Ammon's horn (tissue), 1 donor: ENCODE measurements at regions not wholly inside any gene's neighbourhood (a gene's known extent, or its start where the extent isn't known, plus 50 kb on each side); places are given as distances from the start of the nearest gene placed in this dataset.

Experiments used
- DNase-seq: peaks from one replicate; pipeline ENCODE4 v3.0.0-alpha.2; 2016; ENCODE audit warnings: low spot score

GRCh38 chr10:90125456-90126255 is 424.3 kb downstream of the KIF20B start:
- peak; percentile 56 for DNase-seq

DNA sequence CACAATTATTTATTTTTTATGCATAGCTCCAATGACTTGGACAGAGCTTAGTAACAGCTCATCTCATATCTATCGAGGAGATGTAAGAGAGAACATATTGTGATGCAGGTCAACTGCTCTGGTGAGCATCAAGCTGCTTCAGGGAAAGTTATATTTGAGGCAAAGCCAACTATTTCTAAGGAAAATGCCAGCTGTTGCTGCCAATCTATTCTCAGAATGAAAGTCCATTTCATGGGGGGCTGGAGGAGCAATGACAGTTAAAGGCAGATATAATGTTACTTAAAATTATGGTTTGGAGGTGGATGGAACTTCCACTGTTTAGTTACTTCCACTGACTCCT is 424.8 kb downstream of the KIF20B start:
- no peak for DNase-seq

- DNase-seq, result no peak
Measured at GRCh38 chr10:90130321-90131086, 429.1 kb downstream of the KIF20B start.

- DNase-seq, result no peak
Measured at GRCh38 chr10:90133606-90134005, 432.2 kb downstream of the KIF20B start.

GRCh38 chr10:90136731-90137316 is 435.4 kb downstream of the KIF20B start:
- DNase-seq, result no peak

DNA sequence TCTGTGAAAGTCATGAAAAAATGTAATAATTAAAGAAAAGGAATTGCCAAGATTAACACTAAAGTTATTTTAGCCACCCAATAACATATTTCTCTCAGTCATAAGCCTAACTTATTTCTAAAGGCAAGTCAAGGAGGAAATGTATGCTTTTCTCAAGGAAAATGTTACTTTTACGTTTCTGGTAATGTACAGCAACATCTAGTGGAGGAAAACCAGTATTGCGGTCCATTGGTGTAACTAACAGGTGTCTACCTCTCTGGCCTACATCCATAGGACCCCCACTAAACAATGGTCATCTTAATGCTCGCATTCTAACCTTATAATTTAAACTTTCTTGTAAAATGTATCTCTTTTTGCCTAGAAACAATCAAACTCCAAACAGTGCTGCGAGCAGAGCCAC is 437.5 kb downstream of the KIF20B start:
- DNase-seq, result no peak

DNA sequence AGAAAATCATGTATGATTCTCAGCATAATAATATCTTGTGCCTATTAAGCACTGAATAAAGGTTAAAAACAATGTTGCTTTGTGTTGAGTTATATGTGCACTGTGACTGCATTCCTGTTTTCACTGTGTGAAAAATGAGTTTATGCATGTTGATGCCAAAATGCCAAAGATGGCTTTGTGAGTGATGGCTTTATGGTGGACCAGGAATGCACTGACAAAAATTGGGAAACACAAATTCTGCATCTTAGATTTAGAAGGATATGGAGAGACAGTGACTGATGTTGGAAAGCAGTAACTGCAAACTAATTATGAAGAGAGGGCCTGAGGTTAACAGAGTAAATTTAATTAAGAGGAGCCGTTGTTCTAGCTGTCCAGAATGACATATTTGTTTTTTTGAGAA is 440.4 kb downstream of the KIF20B start:
- DNase-seq, result no peak

DNA sequence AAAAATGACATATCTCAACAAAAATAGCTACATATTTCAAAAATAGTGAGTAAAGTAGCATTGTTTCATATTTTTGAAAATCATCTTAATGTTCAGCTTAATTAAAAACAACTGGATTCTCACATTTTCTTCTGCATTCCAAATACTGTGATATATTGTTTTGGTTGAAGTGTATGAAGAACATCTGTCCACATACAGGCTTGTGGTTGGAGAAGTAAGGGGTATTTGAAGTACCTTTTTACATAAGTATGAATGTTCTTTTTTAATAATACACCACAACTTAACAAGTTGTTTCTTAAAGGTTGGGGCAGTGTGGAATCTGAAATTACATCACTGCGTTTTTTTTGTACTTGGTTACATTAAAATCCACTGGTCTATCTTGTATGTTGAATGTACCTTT is 442.5 kb downstream of the KIF20B start:
- no peak for DNase-seq

DNA sequence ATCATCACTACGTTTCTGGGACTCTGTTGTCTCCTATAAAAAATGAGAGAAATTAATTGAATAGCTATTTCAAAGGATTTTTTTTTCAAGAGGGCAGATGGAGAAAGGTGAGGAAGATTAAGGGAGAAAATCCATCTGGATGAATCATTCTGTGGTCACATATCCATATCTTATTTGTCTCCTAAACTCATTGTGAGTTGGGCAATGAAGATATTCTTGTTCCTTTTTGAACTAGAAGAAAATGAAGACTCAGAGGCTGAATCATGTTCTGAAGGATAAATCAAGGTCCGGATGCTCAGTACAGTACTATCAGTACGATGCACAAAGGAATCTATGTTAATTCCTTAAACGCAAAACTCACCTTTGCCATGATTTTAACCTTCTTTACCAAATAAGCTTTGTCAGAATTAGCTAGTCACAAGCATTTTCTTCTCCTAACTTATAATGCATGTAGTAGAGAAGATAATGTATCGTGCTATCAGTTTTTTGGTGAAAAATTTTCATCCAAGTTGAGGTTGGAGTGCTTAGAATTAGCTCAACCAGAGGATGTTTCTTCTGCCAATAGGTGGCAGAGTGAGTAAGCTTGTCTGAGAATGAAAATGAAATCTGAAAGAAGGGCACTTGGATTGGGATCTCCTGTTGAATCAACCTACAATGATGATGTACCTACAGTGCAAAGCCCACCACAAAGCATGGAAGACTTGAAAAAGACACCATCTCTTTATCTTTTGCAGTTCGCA is 446.9 kb downstream of the KIF20B start:
- peak; percentile 31 for DNase-seq

GRCh38 chr10:90149563-90149962 is 448.2 kb downstream of the KIF20B start:
- no peak for DNase-seq

DNA sequence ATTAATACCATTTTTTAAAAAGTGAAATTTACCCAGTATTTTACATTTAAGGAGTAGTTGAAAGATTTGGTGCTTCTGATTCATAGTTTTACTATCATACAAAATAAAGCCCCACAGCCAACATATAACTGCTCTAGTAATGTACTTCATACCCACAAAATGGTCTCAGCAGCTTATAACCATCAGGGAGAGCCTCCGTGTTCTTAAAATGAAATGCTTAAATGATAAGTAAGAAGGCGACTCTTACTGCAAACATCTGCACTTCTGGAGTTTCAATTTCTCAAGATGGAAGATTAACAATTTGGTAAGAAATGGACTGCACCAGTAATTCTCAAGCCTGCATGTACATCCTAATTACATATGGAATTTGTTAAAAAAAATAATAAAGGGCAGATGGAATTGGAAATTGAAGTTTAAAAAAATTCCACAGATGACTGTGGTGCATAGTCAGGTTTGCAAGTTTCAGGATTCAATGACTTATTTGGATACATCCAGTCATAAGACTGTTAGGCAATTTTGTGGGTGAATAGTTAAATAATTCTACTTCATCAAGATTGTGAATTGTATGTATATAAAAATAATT is 461.0 kb downstream of the KIF20B start:
- DNase-seq, result no peak

DNA sequence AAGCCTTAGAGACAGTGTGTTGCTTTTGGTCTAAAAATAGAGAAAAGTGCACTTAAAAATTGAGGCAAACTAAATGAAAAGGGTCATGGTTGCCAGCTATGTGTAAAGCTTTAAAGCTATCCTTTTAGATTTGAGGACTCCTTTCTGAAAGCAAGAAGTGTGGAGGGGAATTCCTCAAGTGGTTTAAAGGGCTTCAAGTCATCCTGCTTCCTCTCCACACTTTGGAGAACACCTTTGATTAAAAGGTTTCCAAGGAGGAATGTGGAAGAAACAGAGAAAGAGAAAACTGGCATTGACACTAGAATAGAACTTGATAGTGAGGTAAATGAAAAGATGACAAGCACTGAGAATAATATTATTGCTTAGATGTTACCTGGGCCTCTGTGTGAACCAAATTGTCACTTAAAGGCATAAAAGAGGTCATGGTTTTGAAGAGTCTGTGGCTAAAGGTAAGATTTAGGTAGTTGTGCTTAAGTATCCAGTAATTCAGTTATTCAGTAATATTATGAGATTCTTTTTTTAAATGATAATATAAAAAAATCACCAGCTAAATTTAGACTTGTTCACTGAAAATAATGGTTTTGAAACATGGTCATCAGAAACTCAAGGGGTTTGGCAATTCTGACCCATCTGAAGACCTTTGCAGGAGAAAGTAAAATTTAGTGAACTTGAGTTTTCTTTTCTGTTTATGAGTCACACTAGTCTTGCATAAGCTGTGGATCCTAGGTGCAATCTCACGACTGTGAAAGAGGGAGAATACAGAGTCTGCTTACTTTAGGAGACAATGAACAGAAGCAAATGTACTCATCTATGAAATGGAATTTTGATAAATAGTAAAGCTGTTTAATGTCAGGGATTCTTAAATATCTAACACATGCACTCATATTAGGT is 466.0 kb downstream of the KIF20B start:
- DNase-seq, result no peak

- DNase-seq, result no peak
Measured at GRCh38 chr10:90168244-90168643, 466.9 kb downstream of the KIF20B start.

DNA sequence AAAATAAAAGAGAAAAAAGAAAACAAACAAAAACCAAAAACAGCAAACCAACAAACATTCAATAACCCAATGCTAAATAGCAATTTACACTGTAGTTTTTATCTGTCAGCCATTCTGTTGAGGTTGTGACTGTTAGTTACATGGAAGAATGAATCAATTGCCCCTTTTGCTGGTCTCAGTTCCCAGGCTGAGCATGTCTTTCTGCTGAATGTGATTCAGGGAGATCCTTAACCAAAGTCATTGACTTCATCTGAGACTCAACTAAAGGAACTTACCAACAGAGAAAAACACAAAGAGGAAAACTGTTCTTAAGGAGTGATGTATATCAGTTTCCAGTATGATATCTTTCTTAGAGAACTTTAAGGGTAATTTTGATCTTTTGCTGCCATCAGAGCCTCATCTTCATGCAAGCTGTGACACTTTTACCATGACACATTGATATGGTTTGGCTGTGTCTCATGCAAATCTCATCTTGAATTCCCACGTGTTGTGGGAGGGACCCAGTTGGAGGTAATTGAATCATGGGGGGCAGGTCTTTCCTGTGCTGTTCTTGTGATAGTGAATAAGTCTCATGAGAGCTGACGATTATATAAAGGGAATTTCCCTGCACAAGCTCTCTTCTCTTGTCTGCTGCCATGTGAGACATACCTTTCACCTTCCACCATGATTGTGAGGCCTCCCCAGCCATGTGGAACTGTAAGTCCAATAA is 469.8 kb downstream of the KIF20B start:
- no peak for DNase-seq

- DNase-seq, result no peak
Measured at GRCh38 chr10:90174531-90174930, 473.1 kb downstream of the KIF20B start.

DNA sequence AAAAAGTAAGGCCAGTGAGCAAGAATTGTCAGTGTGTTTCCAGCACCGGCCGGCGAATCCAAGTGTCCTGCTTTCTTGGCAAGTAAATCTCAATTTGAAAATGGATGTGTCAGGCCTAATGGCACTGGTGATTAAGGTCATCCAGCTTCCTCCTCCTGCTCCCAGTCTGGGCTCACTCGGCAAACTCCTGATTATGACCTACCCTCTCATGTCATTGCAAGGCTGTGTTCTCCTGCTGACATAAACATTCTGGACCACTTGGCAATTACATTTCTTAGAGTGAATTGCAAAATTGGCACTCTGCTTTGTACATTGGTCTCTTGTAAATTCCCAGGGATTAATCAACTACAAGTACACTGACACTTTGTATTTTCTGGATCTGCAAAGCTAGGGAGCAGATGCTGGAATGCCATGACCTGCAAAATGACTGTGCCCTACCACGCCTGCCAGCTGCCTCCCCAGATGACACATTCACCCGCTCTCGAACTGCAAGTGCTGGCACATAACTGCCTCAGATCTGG is 473.8 kb downstream of the KIF20B start:
- DNase-seq, result peak; percentile 17

DNA sequence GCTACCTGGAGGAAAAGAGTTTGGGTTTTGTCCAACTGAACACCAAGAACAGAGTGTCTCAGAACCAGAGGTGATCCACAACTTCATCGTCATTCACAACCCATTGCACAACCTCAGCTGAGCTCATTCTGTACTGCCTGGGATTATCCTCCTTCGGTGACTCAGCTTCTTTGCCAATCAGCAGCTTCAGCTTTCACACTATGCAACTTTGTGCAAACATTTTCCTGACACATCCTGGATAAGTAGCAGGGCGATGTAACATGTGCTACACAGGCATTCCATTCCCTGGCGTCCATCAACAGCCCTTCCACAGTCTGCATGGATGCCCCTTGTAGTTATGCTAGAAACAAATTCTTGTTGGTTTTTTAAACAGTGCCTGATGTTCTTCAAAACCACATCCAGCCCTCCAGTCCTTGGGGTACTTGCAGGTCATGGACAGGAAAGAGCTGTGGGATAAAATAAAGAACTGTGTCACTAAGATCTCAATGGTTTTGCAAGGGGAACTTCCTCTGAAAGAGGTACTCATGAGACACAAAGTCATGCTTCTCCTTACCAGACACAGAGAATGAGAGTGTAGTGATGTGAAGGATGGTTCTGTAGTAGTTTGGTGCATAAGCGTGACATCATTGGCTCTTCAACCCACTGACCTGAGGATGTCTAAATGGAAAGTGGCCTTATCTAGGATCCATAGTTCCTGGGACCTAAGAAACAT is 478.5 kb downstream of the KIF20B start:
- DNase-seq, result peak; percentile 8

DNA sequence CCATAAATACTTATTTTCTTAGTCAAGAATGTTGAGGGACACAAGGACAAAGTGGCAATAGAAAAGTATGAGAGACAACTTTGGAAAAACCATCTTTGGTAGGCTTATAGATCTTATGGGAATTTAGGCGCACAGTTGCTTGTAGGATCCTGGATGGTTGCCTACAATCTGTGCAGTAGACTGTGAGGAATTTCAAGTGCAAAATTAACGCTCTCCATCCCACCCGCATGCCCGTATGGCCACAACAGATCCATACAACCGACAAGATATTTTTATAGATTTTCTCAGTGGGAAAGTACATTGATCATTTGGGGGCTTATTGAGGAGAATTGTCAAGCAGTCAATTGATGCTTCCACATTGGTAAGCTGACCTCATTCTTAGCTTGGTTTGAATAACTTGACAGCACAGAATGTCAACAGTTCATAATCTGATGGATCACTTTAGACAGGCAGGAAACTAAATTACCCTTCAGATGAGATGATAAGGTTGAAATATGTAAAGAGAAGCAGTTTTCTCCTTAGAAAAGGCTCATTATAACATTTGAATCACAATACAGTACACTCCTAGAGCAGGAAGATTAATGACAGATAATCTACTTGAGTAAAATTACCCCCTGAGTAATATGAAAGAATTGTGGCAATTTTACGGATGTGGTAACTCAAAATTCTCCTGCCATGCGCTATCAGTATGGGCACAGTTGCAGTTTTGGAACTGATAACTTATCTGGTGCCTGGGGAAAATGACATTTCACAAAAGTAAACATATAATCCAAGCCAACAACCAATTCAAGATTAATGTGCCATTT is 479.7 kb downstream of the KIF20B start:
- no peak for DNase-seq

- DNase-seq, result no peak
Measured at GRCh38 chr10:90192825-90193224, 491.4 kb downstream of the KIF20B start.
